Fibroblast of lung (primary cell): ENCODE measurements at regions not wholly inside any gene's neighbourhood (a gene's known extent, or its start where the extent isn't known, plus 50 kb on each side); places are given as distances from the start of the nearest gene placed in this dataset.

Experiments
- DNase-seq, 2 donors: peaks; one replicate each; pipeline versions ENCODE4 v3.0.0 to v3.0.0-alpha.2; 2010; ENCODE audit warnings: low read depth in 2 of 2
- H2AFZ ChIP-seq: 2 replicates; pipeline ENCODE4 v1.5.1; 2012; ENCODE audit warnings: low read length, control low read depth, inconsistent platforms
- H3K27ac ChIP-seq: 2 replicates; pipeline ENCODE4 v1.5.1; 2011; ENCODE audit warnings: low read length, control low read depth; ENCODE audit not compliant: insufficient read depth
- H3K27me3 ChIP-seq: 2 replicates; pipeline ENCODE4 v1.5.1; 2011; ENCODE audit warnings: mild to moderate bottlenecking, low read length; ENCODE audit not compliant: control insufficient read depth, insufficient read depth
- H3K36me3 ChIP-seq: 2 replicates; pipeline ENCODE4 v1.5.1; 2011; ENCODE audit warnings: low read length; ENCODE audit not compliant: control insufficient read depth, insufficient read depth
- H3K4me1 ChIP-seq: 2 replicates; pipeline ENCODE4 v1.5.1; 2011; ENCODE audit warnings: low read length; ENCODE audit not compliant: control insufficient read depth, insufficient read depth; ENCODE audit errors: extremely low read depth
- H3K4me2 ChIP-seq: 2 replicates; pipeline ENCODE4 v1.5.1; 2011; ENCODE audit warnings: low read length, control low read depth; ENCODE audit not compliant: insufficient read depth; ENCODE audit errors: extremely low read depth
- H3K4me3 ChIP-seq, 4 experiments: fragments of 200-600 bp in 1 of 4; sonication (generic) in 1 of 4; replicated peaks in 1 of 4; 2 replicates each; pipeline ENCODE4 v1.5.1; 2011 to 2016; ENCODE audit warnings: low read length in 4 of 4, low read depth in 3 of 4, mild to moderate bottlenecking in 3 of 4, control low read depth in 2 of 4, inconsistent platforms in 1 of 4, mixed read lengths in 1 of 4; ENCODE audit not compliant: insufficient read depth in 1 of 4; ENCODE audit errors: control extremely low read depth in 1 of 4
- H3K79me2 ChIP-seq: 2 replicates; pipeline ENCODE4 v1.5.1; 2012; ENCODE audit warnings: mild to moderate bottlenecking, low read length, inconsistent platforms; ENCODE audit not compliant: control insufficient read depth, insufficient read depth
- H3K9ac ChIP-seq: 2 replicates; pipeline ENCODE4 v1.5.1; 2011; ENCODE audit warnings: mild to moderate bottlenecking, low read length, control low read depth; ENCODE audit not compliant: insufficient read depth
- H3K9me3 ChIP-seq: 2 replicates; pipeline ENCODE4 v1.5.1; 2012; ENCODE audit warnings: low read depth, low read length; ENCODE audit not compliant: control insufficient read depth, insufficient read depth
- H4K20me1 ChIP-seq: 2 replicates; pipeline ENCODE4 v1.5.1; 2011; ENCODE audit warnings: low read length; ENCODE audit not compliant: control insufficient read depth, insufficient read depth; ENCODE audit errors: extremely low read depth
- CTCF ChIP-seq, 2 donors: IDR thresholded peaks in 1 of 2; conservative IDR thresholded peaks in 1 of 2; 1 replicate in 1 of 2; 2 replicates in 1 of 2; pipeline ENCODE4 v1.5.1; 2011 to 2012; ENCODE audit warnings: low read length in 2 of 2, control low read depth in 1 of 2, inconsistent platforms in 1 of 2, low read depth in 1 of 2, mild to moderate bottlenecking in 1 of 2
- EZH2 ChIP-seq: IDR thresholded peaks from 2 replicates; pipeline ENCODE4 v1.5.1; 2012; ENCODE audit warnings: low read length, control low read depth, mild to moderate bottlenecking; ENCODE audit errors: missing control alignments

- TF ChIP-seq CTCF (conservative IDR thresholded peaks at IDR 0.05 in 1 of 2, IDR thresholded peaks at IDR 0.05 in 1 of 2; ENCODE audit: low read depth in 1 of 2, low read length in 2 of 2): no peak
- no peak for TF ChIP-seq EZH2
- H3K4me3 ChIP-seq: no peak overlapping the region
- no peaks in the 10 kb centered on the region for H4K20me1 ChIP-seq
- no peak overlapping the region for H3K27ac ChIP-seq
- no peak overlapping the region for H2AFZ ChIP-seq
- H3K27me3 ChIP-seq: no peaks in the 10 kb centered on the region
- peak in 1 of 2 donors; percentile 30 for DNase-seq
- H3K79me2 ChIP-seq: no peaks in the 10 kb centered on the region
- no peaks in the 10 kb centered on the region for H3K36me3 ChIP-seq
- no peak overlapping the region for H3K4me2 ChIP-seq
- H3K9me3 ChIP-seq: no peaks in the 10 kb centered on the region
- no peaks in the 10 kb centered on the region for H3K4me1 ChIP-seq
- no peak overlapping the region for H3K9ac ChIP-seq
Measured at GRCh38 chr6:115551527-115551926, 509.2 kb downstream of the FRK start.

- Histone ChIP-seq H3K9me3 (no peaks in the 10 kb centered on the region), H3K9ac (no peak overlapping the region), H3K27me3 (no peaks in the 10 kb centered on the region), H3K4me3 (no peak overlapping the region), H3K79me2 (no peaks in the 10 kb centered on the region), H3K36me3 (no peaks in the 10 kb centered on the region), H4K20me1 (no peaks in the 10 kb centered on the region), H3K4me2 (no peak overlapping the region), H3K4me1 (no peaks in the 10 kb centered on the region), H2AFZ (no peak overlapping the region), H3K27ac (no peak overlapping the region)
- no peak for TF ChIP-seq EZH2
- TF ChIP-seq CTCF (conservative IDR thresholded peaks at IDR 0.05 in 1 of 2, IDR thresholded peaks at IDR 0.05 in 1 of 2; ENCODE audit: low read depth in 1 of 2, low read length in 2 of 2): no peak
- no peak for DNase-seq
Measured at GRCh38 chr6:115545672-115545986, 515.1 kb downstream of the FRK start.

- Histone ChIP-seq H3K9me3 (no peaks in the 10 kb centered on the region), H3K4me1 (no peaks in the 10 kb centered on the region), H3K27ac (no peak overlapping the region), H3K36me3 (no peaks in the 10 kb centered on the region), H3K27me3 (no peaks in the 10 kb centered on the region), H3K4me2 (no peak overlapping the region), H3K79me2 (no peaks in the 10 kb centered on the region), H3K9ac (no peak overlapping the region), H3K4me3 (no peak overlapping the region), H2AFZ (no peak overlapping the region), H4K20me1 (no peaks in the 10 kb centered on the region)
- TF ChIP-seq EZH2: no peak
- TF ChIP-seq CTCF (conservative IDR thresholded peaks at IDR 0.05 in 1 of 2, IDR thresholded peaks at IDR 0.05 in 1 of 2; ENCODE audit: low read depth in 1 of 2, low read length in 2 of 2): no peak
- DNase-seq: no peak
Measured at GRCh38 chr6:115544765-115545671, 515.7 kb downstream of the FRK start.
